AG04449 (cell line): ENCODE measurements at regions not wholly inside any gene's neighbourhood (a gene's known extent, or its start where the extent isn't known, plus 50 kb on each side); places are given as distances from the start of the nearest gene placed in this dataset.

Experiments
- CTCF ChIA-PET: fragments of 350-600 bp; formaldehyde crosslinking; extraction: SDS; loops from one replicate; lab custom pipeline; 2021; ENCODE audit warnings: antibody characterized with exemption; lab: Yijun Ruan, JAX
- POLR2A ChIA-PET: fragments of 400-600, 350-600 bp; formaldehyde crosslinking; extraction: SDS; loops from one replicate; lab custom pipeline; 2020; ENCODE audit warnings: antibody characterized with exemption, inconsistent platforms; lab: Yijun Ruan, JAX
- DNase-seq: peaks from one replicate; pipeline ENCODE4 v3.0.0-alpha.2; 2010; ENCODE audit warnings: low read depth, low spot score
- H3K4me3 ChIP-seq: 2 replicates; pipeline ENCODE4 v1.5.1; 2011; ENCODE audit warnings: low read depth, mild to moderate bottlenecking, control low read depth, low read length
- TF ChIP-seq, protein P1 (sequence below): IDR thresholded peaks from one replicate; pipeline ENCODE4 v1.5.1; 2011; ENCODE audit warnings: mild to moderate bottlenecking, moderate library complexity, low read length, control low read depth, inconsistent platforms; ENCODE audit not compliant: insufficient read depth; ENCODE audit errors: missing control alignments

DNA sequence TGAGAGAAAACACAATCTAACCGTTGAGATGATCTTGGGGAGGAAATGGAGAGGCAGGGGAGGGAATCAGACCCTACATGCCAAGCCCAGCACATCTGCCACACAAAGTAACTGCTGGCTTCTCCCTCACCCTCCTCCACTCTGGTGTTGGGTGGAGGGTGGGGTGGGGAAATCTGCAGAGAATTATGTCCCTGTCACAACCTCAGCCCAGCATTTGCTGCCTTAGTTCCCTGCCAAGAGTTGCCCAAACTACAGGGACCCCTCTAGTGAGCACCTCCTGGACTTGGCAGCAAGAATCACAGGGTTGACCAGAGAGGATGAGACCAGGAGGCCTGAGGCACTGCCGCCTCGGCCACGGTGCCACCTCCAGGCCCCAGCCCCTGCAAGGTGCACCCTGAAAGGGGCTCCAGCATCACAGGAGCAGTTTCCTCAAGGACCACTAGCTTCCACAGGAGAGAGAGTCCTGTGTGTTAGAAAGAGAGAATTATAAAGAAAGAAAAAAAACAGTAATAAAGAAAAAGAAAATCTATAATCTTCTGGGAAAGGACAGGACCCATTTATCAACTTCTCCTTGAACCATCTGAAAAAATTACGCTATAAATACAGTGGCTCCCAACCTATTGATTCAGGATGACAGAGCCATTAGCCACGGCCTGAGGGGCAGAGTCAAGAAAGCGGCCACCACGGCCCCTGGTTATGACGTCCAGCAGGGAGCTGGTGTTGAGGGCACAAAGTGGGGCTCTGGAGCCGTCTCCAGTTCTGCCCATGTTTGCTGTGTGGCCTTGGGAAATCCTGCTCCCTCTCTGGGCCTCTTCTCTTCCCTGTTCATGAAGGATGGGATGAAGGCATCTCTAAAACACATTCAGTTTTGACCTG lies 451.7 kb downstream of the MATN1 start:
- ChIA-PET POLR2A (no interaction called here), CTCF (no interaction called here)
- DNase-seq, result no peak
- TF ChIP-seq, protein P1, sequence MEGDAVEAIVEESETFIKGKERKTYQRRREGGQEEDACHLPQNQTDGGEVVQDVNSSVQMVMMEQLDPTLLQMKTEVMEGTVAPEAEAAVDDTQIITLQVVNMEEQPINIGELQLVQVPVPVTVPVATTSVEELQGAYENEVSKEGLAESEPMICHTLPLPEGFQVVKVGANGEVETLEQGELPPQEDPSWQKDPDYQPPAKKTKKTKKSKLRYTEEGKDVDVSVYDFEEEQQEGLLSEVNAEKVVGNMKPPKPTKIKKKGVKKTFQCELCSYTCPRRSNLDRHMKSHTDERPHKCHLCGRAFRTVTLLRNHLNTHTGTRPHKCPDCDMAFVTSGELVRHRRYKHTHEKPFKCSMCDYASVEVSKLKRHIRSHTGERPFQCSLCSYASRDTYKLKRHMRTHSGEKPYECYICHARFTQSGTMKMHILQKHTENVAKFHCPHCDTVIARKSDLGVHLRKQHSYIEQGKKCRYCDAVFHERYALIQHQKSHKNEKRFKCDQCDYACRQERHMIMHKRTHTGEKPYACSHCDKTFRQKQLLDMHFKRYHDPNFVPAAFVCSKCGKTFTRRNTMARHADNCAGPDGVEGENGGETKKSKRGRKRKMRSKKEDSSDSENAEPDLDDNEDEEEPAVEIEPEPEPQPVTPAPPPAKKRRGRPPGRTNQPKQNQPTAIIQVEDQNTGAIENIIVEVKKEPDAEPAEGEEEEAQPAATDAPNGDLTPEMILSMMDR, result no peak
- H3K4me3 ChIP-seq, result no peak overlapping the region

GRCh38 chr1:30270461-30270860 lies 452.9 kb downstream of the MATN1 start:
- DNase-seq, result no peak
- no peak overlapping the region for H3K4me3 ChIP-seq
- ChIA-PET POLR2A (no interaction called here), CTCF (no interaction called here)
- TF ChIP-seq, protein P1, result no peak

- ChIA-PET POLR2A (no interaction called here), CTCF (no interaction called here)
- no peak for DNase-seq
- no peak overlapping the region for H3K4me3 ChIP-seq
- TF ChIP-seq, protein P1, result no peak
Measured at GRCh38 chr1:30268923-30269666, 454.3 kb downstream of the MATN1 start.

DNA sequence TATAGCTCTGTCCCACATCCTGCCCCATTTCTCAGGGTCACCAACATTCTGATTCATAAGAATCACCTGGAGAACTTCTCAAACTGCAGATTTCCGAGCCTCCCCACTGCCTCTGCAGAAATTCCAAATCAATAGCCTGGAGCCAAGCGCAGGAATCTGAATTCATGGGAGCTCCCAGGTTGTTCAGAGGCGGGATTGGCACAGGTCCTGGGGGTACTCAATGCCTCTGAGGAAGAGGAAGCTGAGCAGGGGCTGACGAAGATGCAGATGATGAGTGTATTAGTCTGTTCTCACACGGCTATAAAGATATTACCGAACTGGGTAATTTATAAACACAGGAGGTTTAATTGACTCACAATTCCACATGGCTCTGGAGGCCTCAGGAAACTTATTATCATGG lies 455.5 kb downstream of the MATN1 start:
- TF ChIP-seq, protein P1, result no peak
- ChIA-PET CTCF (no interaction called here), POLR2A (no interaction called here)
- no peak overlapping the region for H3K4me3 ChIP-seq
- no peak for DNase-seq

- TF ChIP-seq, protein P1, result no peak
- DNase-seq, result no peak
- no peak overlapping the region for H3K4me3 ChIP-seq
- POLR2A ChIA-PET, result no interaction called here
- CTCF ChIA-PET, result no interaction called here
Measured at GRCh38 chr1:30267046-30267445, 456.3 kb downstream of the MATN1 start.

GRCh38 chr1:30265127-30266070 lies 458.0 kb downstream of the MATN1 start:
- H3K4me3 ChIP-seq, result no peak overlapping the region
- no peak for DNase-seq
- ChIA-PET POLR2A (no interaction called here), CTCF (no interaction called here)
- TF ChIP-seq, protein P1, result no peak
